ENCODE measurements at regions not wholly inside any gene's neighbourhood (a gene's known extent, or its start where the extent isn't known, plus 50 kb on each side); places are given as distances from the start of the nearest gene placed in this dataset.

- TF ChIP-seq CTCF (IDR thresholded peaks at IDR 0.05; ENCODE audit: extremely low read depth in 1 of 2, insufficient read depth in 1 of 2, low read depth in 1 of 2, low read length in 2 of 2) (no peak), POLR2A (IDR thresholded peaks at IDR 0.05; ENCODE audit: low read depth, low read length) (no peak), POLR2AphosphoS5 (IDR thresholded peaks at IDR 0.05; ENCODE audit: insufficient read depth, low read depth, low read length) (no peak), EZH2 (IDR thresholded peaks at IDR 0.05; ENCODE audit: borderline replicate concordance, low read depth, low read length, severe bottlenecking) (no peak), GATA2 (IDR thresholded peaks at IDR 0.05; ENCODE audit: insufficient read depth, insufficient read length, low read depth, low read length) (no peak), MAX (IDR thresholded peaks at IDR 0.05; ENCODE audit: insufficient read depth, insufficient read length) (no peak), JUN (IDR thresholded peaks at IDR 0.05; ENCODE audit: borderline replicate concordance, insufficient read depth, insufficient read length, low read depth) (no peak), FOS (IDR thresholded peaks at IDR 0.05; ENCODE audit: borderline replicate concordance, insufficient read depth, low read length) (no peak), MYC (IDR thresholded peaks at IDR 0.05; ENCODE audit: low read depth, low read length) (no peak)
Observed at GRCh38 chr12:42689699-42690098, 100.2 kb upstream of the PRICKLE1 start.

Measured in endothelial cell of umbilical vein (primary cell).